H1 (cell line): ENCODE measurements at regions not wholly inside any gene's neighbourhood (a gene's known extent, or its start where the extent isn't known, plus 50 kb on each side); places are given as distances from the start of the nearest gene placed in this dataset.

Experiments
- CTCF ChIA-PET: fragments of 300-600 bp; sonication (Branson Sonifier 250); formaldehyde crosslinking; loops from one replicate; lab custom pipeline; 2021; ENCODE audit not compliant: partially characterized antibody; lab: Charles Lee
- POLR2A ChIA-PET: fragments of 300-600 bp; sonication (Branson Sonifier 250); formaldehyde crosslinking; loops from one replicate; lab custom pipeline; 2021; ENCODE audit warnings: inconsistent platforms; ENCODE audit not compliant: partially characterized antibody; lab: Charles Lee
- DNase-seq, 2 experiments: peaks; one replicate each; pipeline versions ENCODE4 v3.0.0 to v3.0.0-alpha.2; 2010 to 2022; ENCODE audit warnings: low spot score in 2 of 2, low read depth in 1 of 2, mixed read lengths in 1 of 2
- FAIRE-seq: peaks from 2 replicates; lab custom pipeline; 2011; peaks lifted over from hg19 to GRCh38; lab: Jason Lieb, UNC
- H2AFZ ChIP-seq: 2 replicates; pipeline ENCODE4 v1.8.1; 2012; ENCODE audit warnings: low read length, inconsistent platforms
- H2AK5ac ChIP-seq: 2 replicates; pipeline ENCODE4 v1.6.1; 2013; ENCODE audit warnings: low read depth, low read length
- H2BK120ac ChIP-seq: replicated peaks from 2 replicates; pipeline ENCODE3; 2013; ENCODE audit warnings: low read depth, low read length, inconsistent platforms
- H2BK12ac ChIP-seq: 2 replicates; pipeline ENCODE4 v1.6.1; 2013; ENCODE audit warnings: low read depth, low read length
- H2BK15ac ChIP-seq: 2 replicates; pipeline ENCODE4 v1.6.1; 2013; ENCODE audit warnings: low read length
- H2BK20ac ChIP-seq: 2 replicates; pipeline ENCODE4 v1.6.1; 2013; ENCODE audit warnings: low read length
- H2BK5ac ChIP-seq: 2 replicates; pipeline ENCODE4 v1.6.1; 2013; ENCODE audit warnings: low read depth, low read length
- H3K14ac ChIP-seq: 2 replicates; pipeline ENCODE4 v1.6.1; 2013; ENCODE audit warnings: inconsistent platforms; ENCODE audit not compliant: insufficient read length
- H3K18ac ChIP-seq: 2 replicates; pipeline ENCODE4 v1.6.1; 2013; ENCODE audit warnings: low read length; ENCODE audit errors: extremely low read depth
- H3K23ac ChIP-seq: 2 replicates; pipeline ENCODE4 v1.6.1; 2013; ENCODE audit warnings: inconsistent platforms; ENCODE audit not compliant: insufficient read length
- H3K23me2 ChIP-seq: 2 replicates; pipeline ENCODE4 v1.6.1; 2013; ENCODE audit warnings: low read depth, low read length
- H3K27ac ChIP-seq: 2 replicates; pipeline ENCODE4 v1.6.1; 2011; ENCODE audit warnings: low read depth, low read length, inconsistent platforms
- H3K27me3 ChIP-seq, 4 experiments: replicated peaks in 1 of 4; 1 replicate in 1 of 4; 2 replicates in 3 of 4; pipeline versions ENCODE4 v1.6.1 to v1.8.1; 2011 to 2013; ENCODE audit warnings: low read length in 3 of 4, mild to moderate bottlenecking in 3 of 4, inconsistent platforms in 2 of 4, mixed read lengths in 2 of 4, moderate library complexity in 1 of 4; ENCODE audit not compliant: control insufficient read depth in 3 of 4, insufficient read depth in 3 of 4; ENCODE audit errors: extremely low read depth in 1 of 4
- H3K36me3 ChIP-seq, 4 experiments: 2 replicates each; pipeline versions ENCODE4 v1.6.1 to v1.8.1; 2011 to 2013; ENCODE audit warnings: mild to moderate bottlenecking in 4 of 4, low read length in 3 of 4, moderate library complexity in 2 of 4, control low read depth in 1 of 4, inconsistent platforms in 1 of 4; ENCODE audit not compliant: insufficient read depth in 4 of 4, control insufficient read depth in 2 of 4
- H3K4ac ChIP-seq: replicated peaks from 2 replicates; pipeline ENCODE3; 2013; ENCODE audit warnings: low read length, low read depth, mixed read lengths, inconsistent platforms; ENCODE audit not compliant: insufficient read length
- H3K4me1 ChIP-seq, 4 experiments: replicated peaks in 1 of 4; 1 replicate in 1 of 4; 2 replicates in 3 of 4; pipeline versions ENCODE4 v1.6.1 to v1.8.1; 2011 to 2013; ENCODE audit warnings: low read length in 3 of 4, inconsistent platforms in 2 of 4, mixed read lengths in 1 of 4; ENCODE audit not compliant: insufficient read depth in 4 of 4, control insufficient read depth in 3 of 4
- H3K4me2 ChIP-seq, 2 experiments: 2 replicates each; pipeline versions ENCODE4 v1.6.1 to v1.8.1; 2011 to 2013; ENCODE audit warnings: low read depth in 2 of 2, low read length in 2 of 2, control low read depth in 1 of 2, inconsistent platforms in 1 of 2, mild to moderate bottlenecking in 1 of 2; ENCODE audit not compliant: insufficient read depth in 1 of 2
- H3K4me3 ChIP-seq, 4 experiments: fragments of 200-600, 300-600 bp in 1 of 4; sonication (generic), shearing (Covaris generic), sonication (Bioruptor Twin) in 1 of 4; 2 replicates each; pipeline versions ENCODE4 v1.5.1 to v1.8.1; 2011 to 2016; ENCODE audit warnings: low read length in 4 of 4, low read depth in 3 of 4, control low read depth in 2 of 4, inconsistent platforms in 2 of 4, mild to moderate bottlenecking in 2 of 4, mixed read lengths in 1 of 4, moderate library complexity in 1 of 4; ENCODE audit not compliant: insufficient read depth in 2 of 4; ENCODE audit errors: extremely low read depth in 1 of 4
- H3K56ac ChIP-seq: replicated peaks from 2 replicates; pipeline ENCODE3; 2013; ENCODE audit warnings: low read depth, mild to moderate bottlenecking, mixed read lengths, low read length, inconsistent platforms; ENCODE audit not compliant: insufficient read length
- H3K79me1 ChIP-seq: 2 replicates; pipeline ENCODE4 v1.6.1; 2013; ENCODE audit warnings: low read depth, low read length, control low read depth
- H3K79me2 ChIP-seq, 2 experiments: 2 replicates each; pipeline versions ENCODE4 v1.6.1 to v1.8.1; 2012 to 2013; ENCODE audit warnings: low read length in 2 of 2, mild to moderate bottlenecking in 2 of 2, inconsistent platforms in 1 of 2; ENCODE audit not compliant: insufficient read depth in 2 of 2, control insufficient read depth in 1 of 2
- H3K9ac ChIP-seq, 4 experiments: replicated peaks in 1 of 4; 1 replicate in 1 of 4; 2 replicates in 3 of 4; pipeline versions ENCODE4 v1.6.1 to v1.8.1; 2011 to 2013; ENCODE audit warnings: low read depth in 3 of 4, low read length in 3 of 4, control low read depth in 2 of 4, mild to moderate bottlenecking in 2 of 4, moderate library complexity in 2 of 4, inconsistent platforms in 1 of 4; ENCODE audit errors: extremely low read depth in 1 of 4
- H3K9me3 ChIP-seq, 2 experiments: 2 replicates each; pipeline versions ENCODE4 v1.6.1 to v1.8.1; 2012 to 2013; ENCODE audit warnings: mild to moderate bottlenecking in 2 of 2, moderate library complexity in 2 of 2, control low read depth in 1 of 2, inconsistent platforms in 1 of 2, low read depth in 1 of 2, low read length in 1 of 2, mixed read lengths in 1 of 2; ENCODE audit not compliant: insufficient read depth in 2 of 2
- H4K20me1 ChIP-seq, 2 experiments: replicated peaks in 1 of 2; 2 replicates each; pipeline versions ENCODE3 to v1.8.1; 2011 to 2013; ENCODE audit warnings: inconsistent platforms in 2 of 2, low read length in 2 of 2, mild to moderate bottlenecking in 1 of 2; ENCODE audit not compliant: insufficient read depth in 2 of 2, control insufficient read depth in 1 of 2
- H4K5ac ChIP-seq: 2 replicates; pipeline ENCODE4 v1.6.1; 2013; ENCODE audit warnings: low read length, low read depth, mixed read lengths, inconsistent platforms; ENCODE audit not compliant: insufficient read length
- H4K8ac ChIP-seq: 2 replicates; pipeline ENCODE4 v1.8.0; 2013; ENCODE audit warnings: mild to moderate bottlenecking, moderate library complexity, low read length, inconsistent platforms; ENCODE audit not compliant: insufficient read depth; ENCODE audit errors: extremely low read depth
- H4K91ac ChIP-seq: replicated peaks from 2 replicates; pipeline ENCODE3; 2013; ENCODE audit warnings: low read length, mixed read lengths, inconsistent platforms; ENCODE audit not compliant: insufficient read length
- ATF3 ChIP-seq: IDR thresholded peaks from 2 replicates; pipeline ENCODE4 v1.6.1; 2011; ENCODE audit warnings: low read depth, mild to moderate bottlenecking, low read length; ENCODE audit not compliant: insufficient read depth
- CBX5 ChIP-seq: fragments of 300-800, 300-1000 bp; sonication (generic); IDR thresholded peaks from 2 replicates; pipeline ENCODE4 v1.7.1; 2016; ENCODE audit warnings: antibody characterized with exemption, low read length, low read depth
- EP300 ChIP-seq, 2 experiments: IDR thresholded peaks; 1 replicate in 1 of 2; 2 replicates in 1 of 2; pipeline ENCODE4 v1.6.1; 2011 to 2012; ENCODE audit warnings: low read depth in 2 of 2, low read length in 2 of 2, mild to moderate bottlenecking in 2 of 2, borderline replicate concordance in 1 of 2, inconsistent platforms in 1 of 2, moderate library complexity in 1 of 2
- NANOG ChIP-seq: IDR thresholded peaks from 2 replicates; pipeline ENCODE4 v1.6.1; 2011; ENCODE audit warnings: low read length, low read depth, mild to moderate bottlenecking, inconsistent platforms; ENCODE audit not compliant: insufficient read depth, poor library complexity, severe bottlenecking
- SP4 ChIP-seq: IDR thresholded peaks from 2 replicates; pipeline ENCODE4 v1.6.1; 2012; ENCODE audit warnings: low read length, inconsistent platforms
- TAF7 ChIP-seq: optimal IDR thresholded peaks from 2 replicates; pipeline ENCODE3; 2011; ENCODE audit warnings: low read depth, mild to moderate bottlenecking, inconsistent platforms, low read length, moderate library complexity, borderline replicate concordance
- WGBS, 2 experiments: shearing (Covaris generic) in 1 of 2; methylation state at CpG; one replicate each; pipeline versions ENCODE4 v1.1.6 to v1.1.7; 2013 to 2015; ENCODE audit warnings: low lambda C conversion rate in 2 of 2, mixed read lengths in 2 of 2, inconsistent platforms in 1 of 2, low coverage in 1 of 2, missing lambda C conversion rate in 1 of 2; ENCODE audit not compliant: insufficient replicate concordance in 2 of 2, insufficient coverage in 1 of 2, insufficient read length in 1 of 2; ENCODE audit errors: extremely low coverage in 1 of 2, missing lambda C conversion rate in 1 of 2; 5-methylcytosine and 5-hydroxymethylcytosine counted together

DNA sequence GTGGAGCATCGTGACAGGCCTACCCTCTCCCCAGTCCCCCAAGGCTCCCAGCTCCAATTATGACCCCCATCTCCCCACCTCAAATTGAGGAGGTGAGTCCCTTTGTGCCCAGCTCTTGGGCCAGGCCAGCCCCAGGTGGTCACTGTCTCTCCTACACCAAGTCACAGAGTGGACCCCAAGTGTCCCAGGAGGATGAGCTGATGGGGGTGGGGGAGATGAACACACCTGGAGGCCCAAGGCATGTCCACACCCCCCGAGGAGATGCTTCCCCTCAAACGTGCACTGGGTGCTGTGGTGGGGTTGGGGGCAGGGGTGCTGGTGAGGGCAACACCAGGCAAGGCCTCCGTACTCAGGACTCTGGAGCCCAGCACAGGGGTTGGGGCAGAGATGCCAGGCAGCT, 73.2 kb downstream of the RBFOX3 start:
- Histone ChIP-seq H4K91ac (no peak overlapping the region), H3K14ac (no peak overlapping the region), H3K36me3 (no peaks in the 10 kb centered on the region), H3K4me2 (no peak overlapping the region), H2BK15ac (no peak overlapping the region), H3K27ac (no peak overlapping the region), H2BK5ac (no peak overlapping the region), H3K56ac (no peak overlapping the region), H2BK12ac (no peak overlapping the region), H3K9ac (no peak overlapping the region), H3K4me1 (peaks cover 0 to 3% (median 0%) of the 10 kb centered on the region in 4 experiments; a peak in 2 of 7 replicates), H2AK5ac (no peak overlapping the region), H2BK20ac (no peak overlapping the region), H3K9me3 (no peaks in the 10 kb centered on the region), H3K4me3 (no peak overlapping the region), H3K79me2 (no peaks in the 10 kb centered on the region), H3K27me3 (no peaks in the 10 kb centered on the region), H3K18ac (no peak overlapping the region), H4K20me1 (peaks cover 0 to under 1% of the 10 kb centered on the region in 2 experiments), H4K8ac (0 out of 2 replicates have a peak overlapping the region, but pooled peaks have one; percentile 12), H3K4ac (no peak overlapping the region), H3K23ac (no peak overlapping the region), H2BK120ac (no peak overlapping the region), H2AFZ (no peak overlapping the region), H3K79me1 (no peaks in the 10 kb centered on the region), H3K23me2 (no peaks in the 10 kb centered on the region), H4K5ac (no peak overlapping the region)
- POLR2A ChIA-PET, result no interaction called here
- FAIRE-seq (no peak), DNase-seq (no peak)
- TF ChIP-seq NANOG, result no peak
- TF ChIP-seq ATF3, result no peak
- TF ChIP-seq CBX5, result no peak
- no peak for TF ChIP-seq TAF7
- no peak for TF ChIP-seq EP300 (IDR thresholded peaks at IDR 0.05; ENCODE audit: borderline replicate concordance in 1 of 2, low read depth in 2 of 2, low read length in 2 of 2)
- TF ChIP-seq SP4, result no peak
- CTCF ChIA-PET, result interaction anchor here (1.3 kb wide), 2 partner anchors 10 to 11 kb away, joined by 3 read pairs; no protein-coding TSS in a partner anchor
- 85% methylated on average over 2 of the region's 4 CpGs; no CpG with 5 or more reads in 1 of the 2 experiments for WGBS, 2 experiments
